ENCODE measurements at regions not wholly inside any gene's neighbourhood (a gene's known extent, or its start where the extent isn't known, plus 50 kb on each side); places are given as distances from the start of the nearest gene placed in this dataset.

DNA sequence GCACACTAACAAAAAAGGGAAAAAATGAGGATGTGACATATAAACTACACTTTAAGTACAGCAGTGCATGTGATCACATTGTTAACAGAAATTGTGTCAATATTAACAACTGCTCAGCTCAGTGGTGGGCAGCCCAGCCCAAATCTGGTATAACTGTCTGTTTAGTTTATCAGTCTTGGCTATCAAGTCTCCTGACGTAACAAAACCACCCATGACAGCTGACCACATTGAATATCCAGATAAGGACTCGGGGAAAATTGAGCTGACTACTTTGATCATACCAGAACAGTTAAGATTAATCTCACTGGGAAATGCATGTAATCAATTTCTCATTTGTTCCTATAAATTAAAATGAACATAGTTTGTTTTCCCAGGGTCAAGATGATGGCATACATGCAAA, 396.6 kb downstream of the SNAPC1 start:
- Histone ChIP-seq H3K4me1 (ENCODE audit: control insufficient read depth in 5 of 5, insufficient read depth in 5 of 5, low read length in 5 of 5) (peaks cover 0 to 10% (median 3%) of the 10 kb centered on the region in 5 donors), H3K27ac (ENCODE audit: low read depth in 1 of 2, low read length in 1 of 2) (no peak overlapping the region), H3K27me3 (ENCODE audit: control insufficient read depth in 3 of 3, insufficient read depth in 3 of 3, low read length in 2 of 3) (no peaks in the 10 kb centered on the region), H3K9ac (ENCODE audit: insufficient read depth in 1 of 2, low read length in 2 of 2) (no peak overlapping the region), H3K9me3 (ENCODE audit: control insufficient read depth in 4 of 4, insufficient read depth in 3 of 4, low read length in 3 of 4) (no peaks in the 10 kb centered on the region), H3K36me3 (ENCODE audit: control insufficient read depth in 4 of 4, insufficient read depth in 4 of 4, low read length in 4 of 4) (no peaks in the 10 kb centered on the region), H3K4me3 (no peak overlapping the region)
- WGBS, 2 donors = 12 to 15% methylated on average over 2 of the region's 2 CpGs
- TF ChIP-seq, protein P1, sequence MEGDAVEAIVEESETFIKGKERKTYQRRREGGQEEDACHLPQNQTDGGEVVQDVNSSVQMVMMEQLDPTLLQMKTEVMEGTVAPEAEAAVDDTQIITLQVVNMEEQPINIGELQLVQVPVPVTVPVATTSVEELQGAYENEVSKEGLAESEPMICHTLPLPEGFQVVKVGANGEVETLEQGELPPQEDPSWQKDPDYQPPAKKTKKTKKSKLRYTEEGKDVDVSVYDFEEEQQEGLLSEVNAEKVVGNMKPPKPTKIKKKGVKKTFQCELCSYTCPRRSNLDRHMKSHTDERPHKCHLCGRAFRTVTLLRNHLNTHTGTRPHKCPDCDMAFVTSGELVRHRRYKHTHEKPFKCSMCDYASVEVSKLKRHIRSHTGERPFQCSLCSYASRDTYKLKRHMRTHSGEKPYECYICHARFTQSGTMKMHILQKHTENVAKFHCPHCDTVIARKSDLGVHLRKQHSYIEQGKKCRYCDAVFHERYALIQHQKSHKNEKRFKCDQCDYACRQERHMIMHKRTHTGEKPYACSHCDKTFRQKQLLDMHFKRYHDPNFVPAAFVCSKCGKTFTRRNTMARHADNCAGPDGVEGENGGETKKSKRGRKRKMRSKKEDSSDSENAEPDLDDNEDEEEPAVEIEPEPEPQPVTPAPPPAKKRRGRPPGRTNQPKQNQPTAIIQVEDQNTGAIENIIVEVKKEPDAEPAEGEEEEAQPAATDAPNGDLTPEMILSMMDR (IDR thresholded peaks at IDR 0.05; ENCODE audit: control extremely low read depth, extremely low read depth) = no peak
- DNase-seq (no peak), ATAC-seq (ENCODE audit: insufficient read depth, low FRiP score) (no peak)

DNA sequence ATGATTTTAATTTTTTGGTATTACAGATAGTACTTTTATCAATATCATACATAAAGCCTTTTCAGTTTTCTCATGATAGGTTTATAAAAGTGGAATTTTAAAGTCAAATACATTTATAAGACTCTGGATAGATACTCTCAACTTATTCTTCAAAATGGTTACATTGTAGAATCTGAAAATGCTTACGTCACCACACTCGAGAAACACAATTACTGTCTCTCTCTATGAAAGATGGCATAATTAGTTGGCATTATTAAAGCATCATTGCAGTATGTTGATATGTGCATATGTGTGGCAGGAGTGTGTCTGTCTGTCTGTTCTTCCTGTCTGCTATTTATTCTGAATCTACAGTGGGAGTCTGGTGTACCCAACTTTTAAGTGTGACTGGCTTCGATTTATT, 397.1 kb downstream of the SNAPC1 start:
- Histone ChIP-seq H3K4me3 (no peak overlapping the region), H3K36me3 (ENCODE audit: control insufficient read depth in 4 of 4, insufficient read depth in 4 of 4, low read length in 4 of 4) (no peaks in the 10 kb centered on the region), H3K4me1 (ENCODE audit: control insufficient read depth in 5 of 5, insufficient read depth in 5 of 5, low read length in 5 of 5) (peaks cover 0 to 10% (median 3%) of the 10 kb centered on the region in 5 donors), H3K27ac (ENCODE audit: low read depth in 1 of 2, low read length in 1 of 2) (no peak overlapping the region), H3K27me3 (ENCODE audit: control insufficient read depth in 3 of 3, insufficient read depth in 3 of 3, low read length in 2 of 3) (no peaks in the 10 kb centered on the region), H3K9ac (ENCODE audit: insufficient read depth in 1 of 2, low read length in 2 of 2) (no peak overlapping the region), H3K9me3 (ENCODE audit: control insufficient read depth in 4 of 4, insufficient read depth in 3 of 4, low read length in 3 of 4) (no peaks in the 10 kb centered on the region)
- 83 to 90% methylated on average over 3 of the region's 3 CpGs for WGBS, 2 donors
- ATAC-seq (ENCODE audit: insufficient read depth, low FRiP score) (no peak), DNase-seq (no peak)
- TF ChIP-seq, protein P1 (IDR thresholded peaks at IDR 0.05; ENCODE audit: control extremely low read depth, extremely low read depth) = no peak

DNA sequence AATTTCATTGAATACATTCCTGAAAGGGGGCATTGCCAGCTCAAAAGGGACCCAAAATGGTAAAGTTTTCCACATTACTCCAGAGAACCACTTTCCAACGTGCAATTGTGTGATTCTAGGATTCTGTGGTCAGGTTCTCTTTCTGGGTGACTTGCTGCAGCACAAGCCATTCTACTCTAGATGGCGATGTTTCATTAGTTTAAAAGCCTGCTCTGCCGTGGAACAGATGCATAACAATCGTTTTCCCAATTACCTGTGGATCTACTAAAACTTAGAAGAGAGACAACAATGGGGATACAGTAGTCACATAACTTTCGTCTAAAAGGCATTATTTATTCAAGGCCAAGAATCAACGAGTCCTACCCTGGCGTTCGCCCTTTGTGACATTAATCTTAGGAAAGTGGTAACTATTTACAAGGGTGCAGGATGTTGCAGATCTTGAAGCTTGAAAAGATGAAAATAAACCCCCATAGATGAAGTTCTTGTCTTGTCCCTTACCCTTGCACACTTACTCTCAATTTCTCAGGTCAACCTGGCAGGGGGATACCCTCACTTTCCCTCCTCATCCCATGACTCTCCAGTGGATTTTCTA, 400.9 kb downstream of the SNAPC1 start:
- Histone ChIP-seq H3K36me3 (ENCODE audit: control insufficient read depth in 4 of 4, insufficient read depth in 4 of 4, low read length in 4 of 4) (no peaks in the 10 kb centered on the region), H3K27me3 (ENCODE audit: control insufficient read depth in 3 of 3, insufficient read depth in 3 of 3, low read length in 2 of 3) (no peaks in the 10 kb centered on the region), H3K4me1 (ENCODE audit: control insufficient read depth in 5 of 5, insufficient read depth in 5 of 5, low read length in 5 of 5) (peaks cover 0 to 10% (median 3%) of the 10 kb centered on the region in 5 donors), H3K27ac (ENCODE audit: low read depth in 1 of 2, low read length in 1 of 2) (no peak overlapping the region), H3K4me3 (no peak overlapping the region), H3K9ac (ENCODE audit: insufficient read depth in 1 of 2, low read length in 2 of 2) (no peak overlapping the region), H3K9me3 (ENCODE audit: control insufficient read depth in 4 of 4, insufficient read depth in 3 of 4, low read length in 3 of 4) (no peaks in the 10 kb centered on the region)
- DNase-seq = peak; percentile 42 to 77 (median 69)
- TF ChIP-seq, protein P1 (IDR thresholded peaks at IDR 0.05; ENCODE audit: control extremely low read depth, extremely low read depth) = peak; percentile 20
- peak; percentile 62 for ATAC-seq (ENCODE audit: insufficient read depth, low FRiP score)
- WGBS, 2 donors = 18 to 20% methylated on average over 8 of the region's 8 CpGs
